ENCODE measurements at regions not wholly inside any gene's neighbourhood (a gene's known extent, or its start where the extent isn't known, plus 50 kb on each side); places are given as distances from the start of the nearest gene placed in this dataset.

- TF ChIP-seq, protein P1, sequence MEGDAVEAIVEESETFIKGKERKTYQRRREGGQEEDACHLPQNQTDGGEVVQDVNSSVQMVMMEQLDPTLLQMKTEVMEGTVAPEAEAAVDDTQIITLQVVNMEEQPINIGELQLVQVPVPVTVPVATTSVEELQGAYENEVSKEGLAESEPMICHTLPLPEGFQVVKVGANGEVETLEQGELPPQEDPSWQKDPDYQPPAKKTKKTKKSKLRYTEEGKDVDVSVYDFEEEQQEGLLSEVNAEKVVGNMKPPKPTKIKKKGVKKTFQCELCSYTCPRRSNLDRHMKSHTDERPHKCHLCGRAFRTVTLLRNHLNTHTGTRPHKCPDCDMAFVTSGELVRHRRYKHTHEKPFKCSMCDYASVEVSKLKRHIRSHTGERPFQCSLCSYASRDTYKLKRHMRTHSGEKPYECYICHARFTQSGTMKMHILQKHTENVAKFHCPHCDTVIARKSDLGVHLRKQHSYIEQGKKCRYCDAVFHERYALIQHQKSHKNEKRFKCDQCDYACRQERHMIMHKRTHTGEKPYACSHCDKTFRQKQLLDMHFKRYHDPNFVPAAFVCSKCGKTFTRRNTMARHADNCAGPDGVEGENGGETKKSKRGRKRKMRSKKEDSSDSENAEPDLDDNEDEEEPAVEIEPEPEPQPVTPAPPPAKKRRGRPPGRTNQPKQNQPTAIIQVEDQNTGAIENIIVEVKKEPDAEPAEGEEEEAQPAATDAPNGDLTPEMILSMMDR (IDR thresholded peaks at IDR 0.05): no peak
- TF ChIP-seq POLR2A (IDR thresholded peaks at IDR 0.05): no peak
These were observed 386.1 kb upstream of the COBL start for GRCh38 chr7:51702673-51703072.

Measured in right lobe of liver (tissue), 4 donors.